CD4-positive, alpha-beta T cell treated with Interleukin-10 for 1 hour (primary cell): ENCODE measurements at regions not wholly inside any gene's neighbourhood (a gene's known extent, or its start where the extent isn't known, plus 50 kb on each side); places are given as distances from the start of the nearest gene placed in this dataset.
"Not testable (repeated sequence)": the region's sequence is repeated elsewhere in the genome, so short reads cannot be mapped to it uniquely, and the experiment has no call there.

Experiments used
- DNase-seq: peaks from one replicate; pipeline ENCODE4 v3.0.0-alpha.2; 2020

- DNase-seq = not testable (repeated sequence)
These were observed 154.5 kb upstream of the INTU start for GRCh38 chr4:127478271-127478670.

- DNase-seq = no peak
These were observed 153.6 kb upstream of the INTU start for GRCh38 chr4:127479031-127479622.

- no peak for DNase-seq
These were observed 150.7 kb upstream of the INTU start for GRCh38 chr4:127482049-127482448.

GRCh38 chr4:127484117-127484516 lies 148.6 kb upstream of the INTU start:
- DNase-seq = no peak

GRCh38 chr4:127486248-127486647 lies 146.5 kb upstream of the INTU start:
- DNase-seq = no peak

GRCh38 chr4:127491571-127491970 lies 141.2 kb upstream of the INTU start:
- no peak for DNase-seq

GRCh38 chr4:127496875-127497274 lies 135.9 kb upstream of the INTU start:
- DNase-seq = not testable (repeated sequence)

- no peak for DNase-seq
These were observed 134.4 kb upstream of the INTU start for GRCh38 chr4:127498366-127498765.

GRCh38 chr4:127500242-127500641 lies 132.5 kb upstream of the INTU start:
- DNase-seq = no peak

- DNase-seq = no peak
These were observed 131.7 kb upstream of the INTU start for GRCh38 chr4:127501103-127501502.

GRCh38 chr4:127503111-127503510 lies 129.6 kb upstream of the INTU start:
- no peak for DNase-seq

- no peak for DNase-seq
These were observed 127.6 kb upstream of the INTU start for GRCh38 chr4:127505203-127505602.

- DNase-seq = no peak
These were observed 126.5 kb upstream of the INTU start for GRCh38 chr4:127506283-127506682.

- DNase-seq = no peak
These were observed 123.6 kb upstream of the INTU start for GRCh38 chr4:127509155-127509554.

- DNase-seq = not testable (repeated sequence)
These were observed 120.1 kb upstream of the INTU start for GRCh38 chr4:127512672-127513071.

GRCh38 chr4:127515259-127515658 lies 117.5 kb upstream of the INTU start:
- not testable (repeated sequence) for DNase-seq

GRCh38 chr4:127518046-127518445 lies 114.7 kb upstream of the INTU start:
- DNase-seq = no peak

- no peak for DNase-seq
These were observed 111.3 kb upstream of the INTU start for GRCh38 chr4:127521463-127521862.

- DNase-seq = no peak
These were observed 109.4 kb upstream of the INTU start for GRCh38 chr4:127523369-127523768.

GRCh38 chr4:127525608-127526007 lies 107.1 kb upstream of the INTU start:
- no peak for DNase-seq

GRCh38 chr4:127528302-127528701 lies 104.5 kb upstream of the INTU start:
- no peak for DNase-seq

- not testable (repeated sequence) for DNase-seq
These were observed 102.9 kb upstream of the INTU start for GRCh38 chr4:127529879-127530278.

GRCh38 chr4:127533028-127533700 lies 99.6 kb upstream of the INTU start:
- DNase-seq = no peak

GRCh38 chr4:127534041-127534825 lies 98.5 kb upstream of the INTU start:
- DNase-seq = no peak
